Superior temporal gyrus (tissue), 1 donor: ENCODE measurements at regions not wholly inside any gene's neighbourhood (a gene's known extent, or its start where the extent isn't known, plus 50 kb on each side); places are given as distances from the start of the nearest gene placed in this dataset.

Experiments
- DNase-seq: peaks from one replicate; pipeline ENCODE4 v3.0.0-alpha.2; 2016; ENCODE audit errors: extremely low spot score

DNA sequence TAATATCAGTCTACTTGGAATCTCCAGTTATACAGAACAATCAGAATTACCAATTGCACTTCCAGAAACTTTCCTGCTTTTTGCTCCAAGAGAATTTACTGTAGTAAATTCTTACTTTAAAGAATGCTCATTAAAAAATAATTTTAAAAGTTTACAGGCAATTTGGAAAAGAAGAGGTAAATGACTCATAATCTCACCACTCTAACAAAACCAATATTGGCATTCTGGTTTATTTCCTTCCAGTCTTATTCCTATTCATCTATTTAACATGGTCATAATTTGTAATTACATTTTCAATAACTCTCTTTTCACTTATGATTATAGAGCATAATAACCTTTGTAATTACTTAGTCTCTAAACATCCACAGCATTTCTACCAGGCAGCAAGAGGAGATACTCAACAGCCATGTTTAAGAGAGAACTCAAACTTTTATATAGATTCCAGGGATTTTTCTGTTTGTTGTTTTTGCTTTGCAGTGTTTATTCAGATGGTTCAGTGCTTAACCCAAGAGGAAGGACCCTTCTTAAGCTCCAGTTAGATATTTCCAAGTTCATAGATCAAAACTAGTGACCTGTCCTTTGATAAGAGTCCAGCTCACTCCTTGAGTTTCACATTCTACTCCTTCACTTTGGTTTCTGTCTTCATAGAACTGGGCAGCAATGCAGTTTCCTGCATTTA lies 464.7 kb downstream of the TXNL1 start:
- DNase-seq: no peak

DNA sequence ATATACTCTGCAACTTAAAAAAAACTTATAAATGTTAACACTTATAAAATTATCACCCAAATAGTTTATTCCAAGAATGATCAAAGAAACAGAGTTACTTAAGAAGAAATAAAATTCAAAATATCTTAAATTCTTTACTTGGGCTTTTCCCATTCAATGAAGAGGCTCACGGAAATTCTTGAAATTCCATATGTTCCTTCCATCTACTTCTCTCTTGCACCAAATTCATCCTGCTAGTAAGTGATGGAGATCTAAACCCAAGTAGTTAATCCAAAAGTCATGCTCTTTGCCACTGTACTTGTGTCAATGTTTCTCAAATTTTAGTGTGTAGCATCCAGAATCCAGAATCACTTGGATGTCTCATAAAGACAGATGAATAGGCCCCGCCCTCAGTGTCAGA lies 465.9 kb downstream of the TXNL1 start:
- DNase-seq: no peak

DNA sequence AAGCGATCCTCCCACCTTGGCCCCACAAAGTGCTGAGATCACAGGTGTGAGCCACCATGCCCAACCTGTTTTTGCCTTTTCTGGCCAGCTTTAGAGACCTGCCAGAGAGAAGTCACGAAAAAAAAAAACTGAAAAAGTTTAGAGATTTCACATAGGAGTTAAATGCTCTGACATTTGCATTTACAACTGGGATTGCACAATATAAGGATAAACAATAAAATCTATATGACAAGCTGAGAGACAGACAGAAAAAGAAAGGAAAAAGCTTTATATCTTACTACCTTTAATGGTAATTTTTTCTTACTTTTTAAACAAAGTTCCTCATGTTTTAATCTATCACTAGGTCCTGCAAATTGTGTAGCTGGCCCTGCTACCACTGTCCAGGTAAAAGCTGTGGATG lies 466.5 kb downstream of the TXNL1 start:
- DNase-seq: no peak

DNA sequence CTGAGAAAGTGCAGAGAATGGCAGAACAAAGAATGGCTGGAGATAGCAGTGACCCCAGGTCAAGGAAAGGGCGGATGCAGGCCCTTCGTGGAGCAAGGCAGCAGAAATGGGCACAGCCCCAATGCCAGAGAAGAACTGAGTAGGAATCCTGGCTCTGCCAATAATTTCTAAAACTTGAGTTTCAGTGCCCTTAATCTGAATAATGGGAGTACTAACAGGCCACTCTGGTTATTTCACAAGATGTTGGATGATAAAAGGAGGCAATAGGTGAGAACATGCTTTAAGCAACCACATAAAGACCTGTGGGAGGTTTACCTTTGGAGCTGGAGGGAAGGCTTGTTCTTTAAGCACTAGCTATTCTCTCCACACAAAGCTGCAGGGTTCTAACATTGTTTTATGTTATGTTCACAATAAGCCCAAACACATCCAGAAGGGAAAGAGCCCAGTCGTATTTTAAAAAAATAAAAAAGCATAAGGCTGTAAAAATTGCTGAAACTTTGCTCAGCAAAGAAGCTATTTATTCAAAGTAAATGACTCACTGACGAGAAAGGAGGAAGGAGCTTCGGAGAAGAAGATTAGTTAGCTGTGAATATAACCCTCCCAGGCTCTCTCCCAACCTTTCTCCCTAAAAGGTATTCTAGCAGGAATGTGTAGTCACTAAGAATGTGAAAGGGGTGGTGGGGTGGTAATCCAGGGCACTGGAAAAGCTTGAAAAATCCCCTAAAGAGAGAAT lies 470.2 kb downstream of the TXNL1 start:
- DNase-seq: peak; percentile 24

DNA sequence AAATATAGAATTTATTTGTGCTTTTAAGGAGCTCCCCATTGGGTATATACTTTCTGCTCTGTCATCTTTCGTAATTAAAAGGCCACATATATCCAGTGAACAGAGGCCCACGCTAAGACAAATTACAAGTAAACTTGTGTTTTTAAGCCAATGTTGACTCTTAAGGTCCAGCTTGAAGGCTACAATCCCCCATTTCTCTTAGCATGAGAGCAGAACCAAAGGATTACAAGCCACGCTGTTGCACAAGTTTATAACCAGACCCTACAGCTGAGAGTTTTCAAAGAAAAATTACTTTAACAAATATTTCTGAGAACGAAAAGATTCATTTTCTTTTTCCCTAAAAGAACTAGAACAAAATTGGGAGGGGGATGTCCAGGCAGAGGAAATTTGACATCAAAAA lies 471.0 kb downstream of the TXNL1 start:
- no peak for DNase-seq

DNA sequence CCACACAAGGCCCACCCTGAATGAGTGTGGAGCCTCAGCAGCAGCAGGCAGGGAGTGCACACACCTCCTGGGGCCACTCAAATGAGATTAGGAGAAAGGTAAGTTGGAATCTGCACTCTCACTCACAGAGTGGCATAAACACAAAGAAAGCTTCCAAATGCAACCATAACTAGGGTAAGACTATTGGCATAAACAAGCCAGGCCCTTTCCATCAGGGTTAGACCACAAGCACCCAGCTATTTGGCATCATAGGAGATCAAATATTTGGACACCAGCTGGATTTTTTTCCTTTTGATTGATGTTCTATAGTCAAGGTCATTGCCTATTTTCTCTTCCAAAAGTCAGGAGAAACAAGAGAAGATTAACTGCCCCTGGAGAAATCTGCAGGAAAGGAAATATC lies 471.5 kb downstream of the TXNL1 start:
- no peak for DNase-seq

DNA sequence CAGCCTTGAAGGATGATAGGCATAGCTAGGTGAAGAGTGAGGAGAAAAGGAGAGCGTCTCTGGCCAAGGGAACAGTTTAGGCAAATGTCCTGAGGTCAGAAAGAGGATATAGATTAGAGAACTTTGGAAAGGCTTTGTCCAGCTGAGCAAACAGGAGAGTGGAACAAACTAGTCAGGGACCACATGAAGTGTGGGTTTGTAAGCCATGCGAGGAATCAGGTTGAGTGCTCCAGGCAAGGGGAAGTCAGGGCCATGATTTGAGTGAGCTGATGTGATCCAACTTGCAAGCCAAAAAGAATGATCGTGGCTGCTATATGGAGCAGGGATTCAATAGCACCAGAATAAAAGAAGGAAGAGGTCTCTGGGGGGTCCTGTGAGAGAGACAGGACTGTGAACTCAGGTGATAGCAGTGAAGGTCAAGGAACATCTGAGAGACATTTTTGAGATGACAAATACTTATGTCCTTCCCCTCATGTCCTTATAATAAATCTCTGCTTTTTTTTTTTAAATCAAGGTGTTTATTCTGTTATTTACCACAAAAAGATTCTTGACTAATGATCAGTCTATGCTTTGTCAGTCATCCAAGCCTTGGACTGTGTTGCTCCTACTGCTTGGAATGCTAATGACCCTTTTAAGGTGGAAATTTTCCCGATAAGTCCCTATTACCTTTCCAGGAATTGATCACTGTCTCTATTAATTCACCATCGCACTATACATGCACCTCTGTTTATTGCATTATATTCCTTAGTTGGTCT lies 472.6 kb downstream of the TXNL1 start:
- DNase-seq: no peak

DNA sequence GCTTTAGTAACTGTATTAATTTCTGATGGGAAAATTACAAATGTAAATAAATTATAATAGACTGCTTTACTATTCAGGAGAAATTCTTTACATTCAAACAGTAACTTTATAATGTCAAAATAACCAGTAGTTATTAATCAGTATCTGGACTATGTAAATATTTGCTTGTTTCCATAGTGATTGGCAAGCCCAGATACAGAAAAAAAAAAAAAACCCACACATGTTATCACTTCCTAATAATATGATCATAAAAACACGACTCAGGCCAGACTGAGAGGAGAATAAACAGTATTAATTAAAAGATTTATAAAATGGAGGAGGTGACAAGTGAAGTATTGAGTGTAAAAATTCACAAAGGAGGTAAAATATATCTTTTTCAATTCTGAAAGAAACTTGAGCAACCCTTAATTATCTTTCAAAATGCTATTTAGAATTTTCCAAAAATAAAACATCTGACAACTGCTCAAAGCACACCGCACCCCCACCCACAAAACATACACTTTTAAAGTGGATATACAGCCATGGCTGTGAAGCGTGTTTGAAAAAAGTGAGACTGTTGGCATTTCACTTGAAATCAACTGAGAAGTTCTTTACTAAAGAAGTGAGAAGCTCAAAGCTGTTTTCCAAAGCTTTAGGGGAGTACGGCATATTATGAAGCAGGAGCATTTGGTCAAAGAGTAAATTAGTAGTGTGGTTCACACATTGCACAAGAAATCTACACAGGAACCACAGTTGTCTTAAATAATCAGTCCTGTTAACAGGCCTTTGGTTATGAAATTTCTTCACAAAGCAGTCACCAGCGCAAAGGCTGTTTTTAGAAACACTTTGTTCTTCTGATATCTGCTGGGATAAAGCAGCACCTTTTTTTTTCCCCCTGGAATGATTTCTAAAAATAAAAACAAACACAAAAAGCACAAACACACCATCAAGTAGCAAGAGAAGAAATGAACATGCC lies 475.8 kb downstream of the TXNL1 start:
- no peak for DNase-seq

DNA sequence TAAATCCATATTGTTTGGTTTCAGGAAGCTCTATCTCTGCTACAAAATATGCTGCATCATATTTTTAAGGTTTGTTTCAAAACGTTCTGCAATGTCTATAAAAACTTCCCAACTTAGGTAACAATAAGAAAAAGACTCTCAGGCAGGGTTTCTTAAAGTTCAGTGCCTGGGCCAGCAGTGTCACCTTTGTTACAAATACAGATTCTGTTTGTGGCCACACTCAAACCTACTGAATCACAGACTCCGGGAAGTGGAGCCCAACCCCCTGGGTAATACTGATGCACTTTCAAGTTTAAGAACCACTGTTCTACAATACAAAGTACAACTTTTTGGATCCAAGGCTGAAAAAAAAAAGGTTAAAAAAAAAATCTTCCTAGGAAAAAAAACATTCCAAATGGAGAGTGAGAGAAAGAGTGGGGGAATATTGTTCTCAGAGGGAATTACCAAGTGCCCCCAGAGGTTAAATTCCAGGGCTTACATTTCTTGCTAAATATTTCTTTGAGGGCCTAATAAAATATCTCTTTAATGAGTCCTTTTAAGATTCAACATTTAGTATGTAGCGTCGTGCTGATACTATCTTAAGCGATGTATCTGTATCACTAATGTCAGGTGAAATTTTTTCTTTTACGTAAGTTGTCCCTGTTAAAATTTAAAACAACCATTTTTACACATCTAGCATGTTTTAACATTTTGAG lies 476.7 kb downstream of the TXNL1 start:
- no peak for DNase-seq

DNA sequence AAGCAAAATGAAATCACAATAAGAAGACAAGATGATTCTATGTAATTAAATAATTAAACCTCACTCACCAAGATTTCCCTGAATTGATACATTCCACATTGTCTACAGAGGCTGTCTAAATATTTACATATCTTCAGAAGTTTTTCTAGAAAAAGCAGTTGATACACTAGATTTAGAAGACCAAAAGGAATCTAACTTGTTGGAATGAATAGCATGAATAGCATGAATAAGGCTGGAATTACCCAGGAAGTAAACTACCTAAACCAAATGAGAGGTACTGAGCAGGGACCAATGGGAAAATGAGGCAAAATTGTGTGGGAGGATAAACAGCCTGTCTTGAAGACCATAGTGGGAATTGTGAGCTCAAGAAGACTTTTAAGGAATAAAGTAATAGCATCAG lies 479.7 kb downstream of the TXNL1 start:
- DNase-seq: no peak

DNA sequence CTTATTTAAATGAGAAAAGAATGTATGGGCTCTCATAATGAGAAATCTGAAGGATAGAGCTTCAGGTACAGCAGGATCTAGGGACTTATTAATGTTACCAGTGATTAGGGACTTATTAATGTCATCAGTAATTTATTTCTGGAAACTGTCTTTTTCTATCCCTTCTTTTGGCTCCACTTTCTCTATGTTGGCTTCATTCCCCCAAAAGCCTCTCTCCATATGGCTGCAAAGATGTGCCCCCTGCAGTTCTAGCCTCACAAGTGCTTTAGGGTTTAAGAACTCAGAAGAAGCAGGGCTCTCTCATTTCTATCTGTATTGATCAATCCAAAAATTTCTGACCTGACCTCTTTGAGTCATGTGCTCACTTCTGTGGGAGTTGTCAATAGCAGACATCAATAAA lies 480.9 kb downstream of the TXNL1 start:
- DNase-seq: no peak

DNA sequence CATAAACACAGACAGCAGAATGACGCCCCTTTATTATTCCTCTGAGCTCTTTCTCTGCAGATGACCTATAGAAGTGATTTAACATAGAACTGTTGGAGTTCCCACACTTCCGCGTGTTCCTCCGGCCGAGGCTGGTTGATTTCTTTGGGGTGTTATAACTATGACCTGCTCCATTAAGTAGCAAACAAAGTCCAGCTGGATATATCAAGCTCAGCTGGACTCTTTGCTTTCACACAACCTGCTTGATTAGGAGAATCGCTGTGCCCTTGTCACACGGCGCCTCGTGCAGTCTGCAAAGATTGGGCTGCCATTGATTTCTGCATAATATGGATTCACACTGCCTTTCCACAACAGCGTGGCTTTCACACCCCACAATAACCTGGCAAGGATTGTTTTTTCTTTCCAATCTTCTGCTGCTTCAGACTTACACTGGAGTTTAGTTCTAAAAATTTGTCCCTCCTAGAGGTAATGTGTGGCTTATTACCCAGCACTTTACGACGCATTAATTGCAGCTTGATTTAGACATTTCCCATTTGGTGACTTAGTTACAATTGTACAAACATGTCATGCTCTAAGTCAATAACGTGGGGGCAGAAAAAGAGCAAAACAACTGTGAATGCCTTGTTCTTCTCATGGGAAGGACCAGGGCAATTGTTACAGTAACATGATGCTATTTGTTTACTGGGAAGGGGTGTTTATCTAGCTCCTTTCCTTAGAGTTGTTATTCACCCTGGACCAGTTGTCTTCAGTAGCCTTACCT lies 485.7 kb downstream of the TXNL1 start:
- no peak for DNase-seq

DNA sequence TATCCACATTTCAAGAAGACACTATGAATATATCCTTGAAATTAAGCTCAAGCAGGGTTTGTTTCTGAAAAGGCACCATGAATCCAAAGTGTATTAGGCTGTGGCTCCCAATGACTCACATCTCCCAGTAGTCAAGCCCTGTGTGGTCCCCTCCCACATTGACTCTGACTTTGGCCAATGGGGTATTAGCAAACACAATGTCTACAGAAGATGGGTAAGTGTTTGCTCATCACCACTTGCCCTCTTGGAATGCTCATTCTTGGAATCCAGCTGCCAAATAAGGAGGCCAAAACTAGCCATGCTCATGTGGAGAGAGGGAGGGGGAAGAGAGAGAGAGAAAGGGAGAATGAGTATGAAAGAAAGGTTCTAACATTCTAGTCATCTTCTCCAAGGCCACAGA lies 490.0 kb downstream of the TXNL1 start:
- DNase-seq: no peak

DNA sequence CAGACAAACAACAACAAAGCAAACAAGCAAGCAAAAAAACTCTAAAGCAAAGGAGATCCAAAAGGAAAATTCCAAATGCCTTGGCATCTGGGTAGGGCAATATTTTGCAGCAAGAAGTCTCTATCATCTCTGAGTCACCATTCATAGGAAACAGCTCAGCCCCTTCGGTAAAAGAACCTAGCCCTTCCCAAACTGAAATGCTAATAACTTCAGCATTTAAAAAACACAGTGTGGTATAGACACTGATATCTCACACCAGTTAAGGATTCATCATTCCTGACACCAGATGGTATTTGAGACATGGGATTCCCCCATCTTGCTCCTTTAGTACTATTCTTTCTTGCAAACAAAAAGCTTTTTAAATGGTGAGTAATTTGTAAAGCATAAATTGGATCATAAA lies 491.8 kb downstream of the TXNL1 start:
- no peak for DNase-seq

DNA sequence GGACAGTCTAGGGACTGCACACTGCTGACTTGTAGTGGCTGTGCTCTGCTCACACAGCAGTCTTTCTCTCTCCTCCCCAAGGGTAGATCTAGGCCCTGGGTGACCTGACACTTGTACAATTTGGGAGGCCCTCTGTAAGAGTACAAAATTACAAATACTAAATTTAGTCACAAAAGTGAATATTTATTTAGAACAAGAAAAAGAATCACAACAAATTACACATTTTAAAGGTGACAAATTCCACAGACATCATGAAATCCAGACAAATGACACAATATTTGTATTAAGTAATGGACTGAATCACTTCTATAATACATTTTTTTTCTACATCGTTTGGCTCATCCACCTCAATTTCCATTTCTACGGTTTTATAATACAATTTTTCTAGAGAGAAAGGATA lies 496.4 kb downstream of the TXNL1 start:
- no peak for DNase-seq

DNA sequence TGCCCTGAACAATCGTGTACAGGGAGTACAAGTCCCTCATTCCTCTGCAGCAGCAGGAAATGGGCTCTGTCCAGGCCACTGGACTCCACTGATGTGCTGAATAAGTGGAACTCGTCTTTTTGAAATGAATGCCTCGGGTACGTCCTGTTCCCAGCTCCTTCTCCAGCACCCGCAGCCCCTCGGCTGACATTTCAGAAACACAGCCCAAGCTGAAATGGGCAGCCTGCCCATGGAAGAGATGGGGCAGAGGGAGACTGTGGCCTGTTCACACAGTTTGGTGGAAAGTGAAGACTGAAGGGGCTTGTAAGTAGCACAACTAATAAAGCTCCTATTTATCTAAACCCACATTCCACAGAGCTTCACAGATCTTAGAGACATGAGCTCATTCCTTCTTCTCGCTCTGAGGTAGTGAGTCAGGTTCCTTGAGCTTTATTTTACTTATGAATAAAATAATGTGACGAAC lies 498.6 kb downstream of the TXNL1 start:
- DNase-seq: peak; percentile 40

DNA sequence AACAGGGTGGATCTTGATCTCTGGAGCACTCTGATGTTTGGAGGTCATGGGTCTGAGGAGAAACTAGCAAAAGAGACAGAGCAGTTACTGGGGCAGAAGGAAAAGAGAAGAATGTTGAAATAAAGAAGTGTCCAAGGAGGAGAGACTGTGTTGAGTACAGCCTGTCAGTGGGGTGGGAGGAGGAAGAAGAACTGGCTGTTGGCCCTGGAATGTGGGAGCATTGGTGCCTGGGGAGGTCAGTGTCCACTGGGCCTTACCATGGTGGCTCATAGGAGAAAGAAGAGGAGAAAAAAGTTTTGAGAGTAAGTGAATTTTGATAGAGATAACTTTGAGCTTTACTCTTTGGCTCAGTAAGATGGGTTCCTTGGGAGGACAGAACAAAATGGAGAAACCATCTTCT lies 499.0 kb downstream of the TXNL1 start:
- DNase-seq: no peak

DNA sequence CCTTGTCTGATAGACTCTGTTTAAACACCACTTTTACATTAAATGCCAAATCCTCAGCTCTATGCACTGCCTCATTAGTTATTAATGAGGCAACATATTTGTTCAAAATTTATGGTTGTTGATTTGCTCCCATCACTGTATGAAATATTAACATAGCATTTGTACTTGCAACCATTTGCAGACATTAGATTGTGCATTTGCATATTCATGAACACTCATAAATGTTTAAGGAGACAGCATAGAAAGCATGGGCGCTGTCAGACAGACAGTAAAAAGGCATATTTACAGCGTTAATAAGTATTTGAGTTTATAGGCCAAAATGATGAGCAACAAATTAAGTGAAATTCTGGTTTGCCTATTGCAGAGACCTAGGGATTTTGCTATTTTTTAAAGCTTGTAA lies 502.3 kb downstream of the TXNL1 start:
- no peak for DNase-seq

DNA sequence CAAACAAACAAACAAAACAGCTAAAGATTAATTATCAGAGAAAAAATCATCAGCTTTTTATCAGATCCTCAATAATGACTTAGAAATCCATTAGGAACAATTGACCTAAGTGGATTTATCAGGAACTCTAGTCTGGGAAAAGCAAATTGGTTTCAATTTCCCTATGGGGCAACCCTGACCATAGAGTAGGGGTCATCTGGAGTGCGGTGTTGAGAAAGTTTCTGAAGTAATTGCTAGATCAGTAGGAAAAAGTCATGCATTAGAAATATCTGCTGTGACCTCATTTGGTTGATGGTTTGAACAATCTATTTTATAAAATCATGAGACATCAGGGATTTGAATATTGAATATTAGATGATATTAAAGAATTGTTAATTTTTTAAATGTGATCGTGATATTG lies 507.9 kb downstream of the TXNL1 start:
- no peak for DNase-seq

DNA sequence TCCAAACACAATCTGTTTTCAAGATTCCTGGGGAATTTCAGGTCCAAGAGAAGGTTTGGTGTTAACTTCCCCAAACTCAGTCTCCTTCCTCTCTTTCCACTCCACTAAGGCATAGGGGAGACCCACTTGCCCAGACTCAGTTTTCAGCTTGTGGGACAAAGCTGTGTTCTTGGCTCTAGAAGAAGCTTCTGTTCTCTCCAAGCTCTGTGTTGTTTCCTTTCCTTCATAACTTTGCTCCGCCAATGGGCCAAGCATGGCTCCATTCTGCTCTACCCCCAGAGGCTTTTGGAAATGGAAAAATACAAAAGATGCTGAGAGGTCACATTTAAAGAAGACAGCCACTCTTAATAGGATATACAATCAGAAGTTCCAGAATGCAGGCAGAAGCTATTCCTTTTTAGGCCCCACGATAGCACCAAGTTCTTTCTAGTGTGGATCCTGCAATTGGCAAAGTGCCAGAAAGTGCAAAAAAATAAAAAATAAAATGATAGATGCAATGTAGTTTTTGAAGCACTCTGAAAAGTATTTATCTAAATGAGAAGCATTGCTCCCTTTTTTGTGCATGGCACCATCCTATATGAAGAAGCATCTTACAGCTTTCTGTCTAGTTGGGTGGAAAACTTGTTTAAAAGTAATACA lies 510.1 kb downstream of the TXNL1 start:
- no peak for DNase-seq
